ENCODE measurements at regions not wholly inside any gene's neighbourhood (a gene's known extent, or its start where the extent isn't known, plus 50 kb on each side); places are given as distances from the start of the nearest gene placed in this dataset.

DNA sequence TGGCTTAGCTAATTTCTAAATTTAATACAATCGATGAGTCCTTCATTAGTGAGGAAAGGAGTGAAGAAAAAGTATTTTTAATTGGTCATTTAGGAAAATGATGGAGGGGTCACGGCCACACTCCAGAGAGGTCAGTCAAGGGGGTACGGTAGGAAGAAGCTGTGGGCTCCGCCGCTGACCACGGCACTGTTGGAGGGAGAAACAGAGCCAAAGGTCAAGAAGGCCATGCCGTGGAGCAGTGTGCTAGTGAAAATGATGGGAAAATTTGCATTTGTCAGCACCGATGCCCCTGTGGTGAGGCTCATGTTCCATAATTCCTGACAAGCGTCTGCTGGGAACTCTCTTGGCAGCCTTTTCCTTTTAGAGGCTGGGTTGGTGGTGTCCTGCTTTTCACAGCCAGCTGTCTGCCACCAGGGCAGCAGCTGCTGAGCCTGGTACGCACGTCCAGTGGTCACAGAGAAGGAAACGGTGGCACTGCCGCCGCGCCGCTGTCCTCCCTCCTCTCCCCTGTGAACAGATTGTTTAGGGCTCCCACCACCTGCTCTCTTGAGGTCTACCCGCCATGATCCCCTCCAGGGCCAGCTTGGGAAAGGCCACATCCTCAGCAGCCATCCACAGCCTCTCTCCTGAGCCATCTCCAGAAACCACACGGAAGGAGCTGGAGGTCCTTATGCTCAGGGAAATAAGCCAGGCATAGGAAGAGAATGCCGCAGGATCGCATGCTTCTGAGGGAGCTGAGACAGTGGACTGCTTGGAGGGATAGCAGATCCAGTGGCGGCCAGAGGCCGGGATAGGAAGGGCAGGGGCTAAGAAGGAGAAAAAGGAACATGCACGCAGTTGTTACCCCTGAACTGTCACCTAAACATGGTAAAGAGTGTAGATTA lies 263.7 kb upstream of the PPP2R2D start:
- peak; percentile 58 for DNase-seq

DNA sequence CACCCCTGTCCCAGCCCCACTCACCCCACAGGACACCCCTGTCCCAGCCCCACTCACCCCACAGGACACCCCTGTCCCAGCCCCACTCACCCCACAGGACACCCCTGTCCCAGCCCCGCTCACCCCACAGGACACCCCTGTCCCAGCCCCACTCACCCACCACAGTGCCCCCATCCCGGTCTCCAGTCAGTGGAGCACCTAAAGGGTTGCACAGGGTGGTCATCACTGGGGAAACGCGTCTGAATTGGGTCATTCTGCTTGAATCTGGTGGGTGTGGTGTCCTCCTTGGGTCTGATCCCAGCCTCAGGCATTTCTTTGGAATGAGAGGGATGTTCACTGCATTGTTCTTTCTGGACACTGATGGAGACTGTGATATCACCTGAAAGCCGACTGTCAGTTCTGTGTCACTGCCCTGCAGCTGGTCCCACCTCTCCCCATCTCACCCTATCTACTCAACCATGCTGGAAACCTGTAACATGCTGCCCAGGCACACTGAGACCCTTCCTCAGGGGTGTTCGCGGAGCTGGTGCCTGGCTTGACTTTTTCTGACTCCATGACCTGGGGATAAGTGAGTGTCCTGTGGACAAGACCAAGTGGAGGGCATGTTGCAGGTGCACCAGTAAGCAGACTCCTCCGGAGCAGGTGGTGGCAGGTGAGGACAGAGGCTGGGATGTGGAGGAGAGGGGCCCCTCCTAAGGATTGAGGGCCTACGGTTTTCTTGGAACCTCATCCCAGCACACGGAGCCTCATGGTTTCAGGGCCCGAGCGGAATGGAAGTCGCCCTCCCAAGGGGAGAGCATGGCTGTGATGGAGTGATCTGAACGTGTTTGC lies 262.5 kb upstream of the PPP2R2D start:
- DNase-seq: no peak

- DNase-seq: no peak
Measured at GRCh38 chr10:131638880-131639278, 261.9 kb upstream of the PPP2R2D start.

- DNase-seq: no peak
Measured at GRCh38 chr10:131640045-131640644, 260.7 kb upstream of the PPP2R2D start.

DNA sequence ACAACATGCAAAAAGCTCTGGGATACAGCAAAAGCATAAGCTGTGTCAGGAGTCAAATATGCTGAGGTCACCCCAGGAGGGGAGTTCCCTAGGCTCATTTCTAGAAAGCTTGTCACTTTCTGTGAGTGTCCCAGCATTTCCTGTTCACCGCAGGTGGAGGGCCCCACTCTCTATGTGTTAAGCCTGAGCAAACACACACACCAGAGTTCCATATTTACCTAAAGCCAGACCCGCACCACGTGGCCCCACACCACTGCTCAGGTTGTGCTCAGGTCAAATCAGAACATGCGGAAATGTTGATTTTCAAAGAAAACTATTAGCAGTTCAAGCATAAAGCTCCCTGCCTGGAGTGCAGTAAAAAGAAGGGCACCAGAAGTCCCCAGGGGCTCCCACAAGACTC lies 259.6 kb upstream of the PPP2R2D start:
- DNase-seq: no peak

GRCh38 chr10:131641898-131642297 lies 258.9 kb upstream of the PPP2R2D start:
- DNase-seq: no peak

- DNase-seq: no peak
Measured at GRCh38 chr10:131642966-131643365, 257.8 kb upstream of the PPP2R2D start.

DNA sequence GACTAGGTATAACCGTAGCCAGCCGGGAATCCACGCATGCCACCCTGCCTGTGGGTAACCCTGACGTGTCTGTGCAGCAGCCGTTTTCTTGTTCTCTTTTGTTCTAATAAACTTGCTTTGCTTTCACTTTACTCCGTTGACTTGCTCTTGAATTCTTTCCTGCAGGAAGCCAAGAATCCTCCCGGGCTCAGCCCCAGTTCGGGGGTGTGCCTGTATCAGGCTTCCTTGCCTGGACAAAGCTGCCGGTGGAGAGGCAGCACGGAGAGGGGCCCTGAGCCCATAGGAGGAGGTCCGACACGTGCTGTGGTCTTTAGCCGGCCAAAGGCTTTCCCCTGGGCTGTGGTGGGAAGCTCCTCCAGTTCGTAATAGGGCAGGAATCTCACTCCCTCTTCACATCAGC lies 256.5 kb upstream of the PPP2R2D start:
- no peak for DNase-seq

- DNase-seq: no peak
Measured at GRCh38 chr10:131644864-131645658, 255.7 kb upstream of the PPP2R2D start.

- no peak for DNase-seq
Measured at GRCh38 chr10:131645756-131646155, 255.1 kb upstream of the PPP2R2D start.

DNA sequence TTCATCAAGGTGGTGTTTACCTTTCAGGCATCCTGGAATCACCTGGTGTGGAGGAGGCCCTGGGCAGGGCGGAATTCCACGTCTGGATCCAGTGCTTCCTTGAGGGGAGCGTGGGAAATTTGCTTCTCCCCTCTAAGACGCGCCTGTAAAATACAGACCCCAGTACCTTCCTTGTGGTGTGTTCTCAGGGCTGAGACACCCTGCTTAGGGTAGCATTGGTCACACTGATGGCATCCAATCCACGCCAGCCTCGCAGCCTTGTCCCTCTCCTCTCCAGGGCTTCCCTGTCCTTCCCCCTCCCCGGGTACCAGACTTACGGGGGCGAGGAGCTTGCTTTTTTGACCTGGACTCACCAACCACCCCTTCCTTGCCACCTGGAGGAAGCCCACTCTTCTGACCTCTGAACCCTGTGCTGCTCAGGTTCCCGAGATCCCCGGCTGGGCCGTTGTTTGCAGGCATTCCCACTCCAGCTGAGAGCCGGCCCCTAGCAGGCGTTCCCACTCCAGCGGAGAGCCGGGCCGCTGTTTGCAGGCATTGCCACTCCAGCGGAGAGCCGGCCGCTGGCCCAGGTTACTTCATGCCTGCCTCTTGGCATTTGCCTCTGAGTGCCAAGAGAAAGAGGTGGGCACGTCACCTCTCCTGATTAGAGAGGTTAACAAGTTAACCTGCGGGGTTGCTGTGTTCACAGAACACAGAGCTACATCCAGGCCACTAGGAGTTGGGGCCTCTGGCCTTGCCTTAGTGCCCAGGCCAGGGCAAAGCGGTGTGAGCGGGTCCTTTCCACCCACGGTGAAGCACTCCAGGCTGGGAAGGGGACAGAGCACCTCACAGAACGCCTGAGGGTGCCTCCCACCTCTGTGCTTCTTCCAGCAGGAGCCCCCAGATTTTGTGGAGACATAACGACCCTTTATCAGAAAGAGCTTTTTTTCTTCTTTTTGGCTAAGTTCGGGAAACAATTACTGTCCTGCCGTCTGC lies 254.0 kb upstream of the PPP2R2D start:
- peak; percentile 13 for DNase-seq

DNA sequence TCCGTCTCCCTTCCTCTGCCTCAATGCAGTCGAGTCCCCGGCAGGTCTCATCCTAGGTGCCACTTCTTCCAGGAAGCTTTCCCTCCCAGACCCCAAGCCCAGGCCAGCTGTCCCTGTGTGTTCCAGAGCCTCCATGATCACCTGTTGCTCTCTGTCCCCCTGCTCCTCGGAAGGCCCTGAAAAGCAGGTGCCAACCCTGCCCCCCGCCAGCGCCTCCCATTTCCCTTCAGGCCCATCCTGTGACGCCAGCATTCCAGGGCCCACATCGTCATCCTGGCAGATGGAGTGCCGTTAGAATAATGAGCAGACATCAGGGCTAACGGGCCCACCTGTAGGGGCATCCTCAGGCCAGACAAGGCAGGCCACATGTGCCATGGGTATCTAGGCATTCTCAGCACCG lies 253.0 kb upstream of the PPP2R2D start:
- no peak for DNase-seq

DNA sequence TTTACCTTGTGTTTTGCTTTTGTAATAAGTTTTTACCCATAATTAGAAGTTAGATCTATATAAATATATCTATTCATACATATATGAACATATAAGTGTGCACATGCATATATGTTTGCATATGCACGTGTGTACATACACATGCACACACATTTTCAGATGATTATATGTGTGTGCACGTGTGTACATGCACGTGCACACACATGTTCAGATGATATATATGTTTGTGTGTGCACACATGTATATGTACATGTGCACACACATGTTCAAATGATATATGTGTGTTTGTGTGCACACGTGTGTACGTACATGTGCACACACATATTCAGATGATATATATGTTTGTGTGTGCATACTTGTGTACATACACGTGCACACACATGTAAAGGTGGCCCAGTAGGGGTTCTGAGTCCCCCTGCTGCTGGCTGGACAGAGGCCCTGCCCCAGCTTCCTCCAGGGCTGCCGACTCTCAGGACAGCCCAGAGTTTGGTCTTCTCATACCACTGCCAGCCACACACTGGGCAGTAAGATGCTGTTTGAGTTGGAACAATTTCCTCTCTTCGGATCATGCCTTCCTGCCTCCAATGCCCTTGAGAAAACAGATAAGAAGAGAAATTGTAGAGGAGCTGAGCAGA lies 252.3 kb upstream of the PPP2R2D start:
- DNase-seq: no peak

GRCh38 chr10:131649617-131650016 lies 251.2 kb upstream of the PPP2R2D start:
- no peak for DNase-seq

DNA sequence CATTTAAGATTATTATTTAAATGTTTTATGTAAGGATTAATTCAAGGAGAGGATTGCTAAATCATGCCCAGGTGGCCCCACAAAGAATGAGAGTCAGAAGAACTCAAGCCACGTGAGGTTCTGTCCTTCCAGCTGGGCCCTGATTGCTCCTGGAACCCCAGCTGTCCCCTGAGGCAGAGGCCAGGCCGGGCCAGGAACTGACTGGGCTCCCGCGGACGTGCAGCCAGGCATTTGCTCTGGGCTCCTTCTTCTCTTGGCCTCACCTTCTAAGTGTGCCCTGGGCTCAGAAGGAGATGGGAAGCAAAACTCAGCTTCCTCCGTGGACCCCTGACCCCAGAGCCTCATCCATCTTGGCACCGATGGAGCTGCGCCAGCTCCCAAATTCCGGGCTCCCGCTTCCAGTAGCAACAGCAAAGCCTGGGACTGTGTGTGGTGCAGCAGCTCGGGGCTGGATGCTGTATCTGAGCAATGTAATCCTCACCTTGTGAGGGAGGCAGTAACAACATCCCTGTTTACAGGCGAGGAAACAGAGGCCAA lies 250.6 kb upstream of the PPP2R2D start:
- DNase-seq: peak; percentile 10

GRCh38 chr10:131650771-131651673 lies 249.8 kb upstream of the PPP2R2D start:
- DNase-seq: no peak

DNA sequence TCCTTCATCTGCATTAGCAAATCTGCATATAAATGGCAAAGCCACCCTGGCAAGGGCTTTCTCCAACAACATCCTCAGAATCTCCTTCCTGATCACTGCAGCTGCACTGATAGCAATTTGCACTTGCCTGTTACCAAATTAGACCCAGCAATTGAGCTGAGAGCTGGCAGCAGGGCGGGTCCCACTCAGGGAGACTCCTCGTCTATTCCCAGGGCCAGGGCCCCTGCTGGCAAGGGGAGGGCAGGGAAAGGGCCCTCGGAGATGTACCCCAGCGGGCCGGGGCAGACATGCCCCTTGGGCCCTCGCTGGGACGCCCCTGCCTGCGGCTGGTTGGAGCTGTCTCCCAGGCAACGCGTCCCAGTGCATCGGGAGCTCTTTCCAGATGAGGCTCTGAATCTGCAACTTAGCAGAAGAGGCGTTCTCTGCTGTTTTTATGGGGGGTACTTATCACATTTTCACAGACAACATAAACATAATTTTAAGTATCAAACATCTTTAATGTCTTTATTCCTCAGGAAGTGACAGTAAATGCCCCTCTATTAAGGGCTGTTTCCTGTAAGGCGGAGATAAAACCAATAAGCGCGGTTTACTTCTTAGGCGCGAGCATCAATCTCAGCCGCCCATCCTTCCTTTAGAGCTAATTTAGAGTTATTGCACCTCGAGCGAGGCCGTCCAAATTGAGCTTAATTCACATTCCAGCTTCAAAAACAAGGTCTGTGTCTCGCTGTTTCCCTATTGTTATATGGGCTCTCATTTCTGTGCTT lies 249.0 kb upstream of the PPP2R2D start:
- DNase-seq: peak; percentile 70

- peak; percentile 20 for DNase-seq
Measured at GRCh38 chr10:131652438-131653139, 248.2 kb upstream of the PPP2R2D start.

Data from eye (tissue), 1 donor.